Right lobe of liver (tissue), 6 donors: ENCODE measurements at regions not wholly inside any gene's neighbourhood (a gene's known extent, or its start where the extent isn't known, plus 50 kb on each side); places are given as distances from the start of the nearest gene placed in this dataset.

Experiments
- ATAC-seq, 4 donors: fragments of 200-7000 bp; cut with Tn5 transposase; one replicate each; pipeline ENCODE4 v1.9.1; 2020; ENCODE audit warnings: mild to moderate bottlenecking in 4 of 4, moderate library complexity in 4 of 4
- DNase-seq, 3 donors: peaks; one replicate each; pipeline ENCODE4 v3.0.0-alpha.2; 2020
- H3K27ac ChIP-seq, 3 donors: fragments of 200-600 bp; one replicate each; pipeline ENCODE4 v1.8.0; 2022
- H3K27me3 ChIP-seq, 2 donors: fragments of 200-600 bp; one replicate each; pipeline ENCODE4 v1.8.0; 2022
- H3K36me3 ChIP-seq, 4 donors: fragments of 200-600 bp; sonication (generic) in 1 of 4; one replicate each; pipeline versions ENCODE4 v1.5.1 to v1.8.0; 2017 to 2022; ENCODE audit warnings: control low read depth in 1 of 4
- H3K4me1 ChIP-seq, 4 donors: fragments of 200-600 bp; sonication (generic) in 1 of 4; one replicate each; pipeline versions ENCODE4 v1.5.1 to v1.8.0; 2017 to 2022; ENCODE audit warnings: control low read depth in 1 of 4
- H3K4me3 ChIP-seq, 3 donors: fragments of 200-600 bp; one replicate each; pipeline ENCODE4 v1.8.0; 2022
- H3K9me3 ChIP-seq, 4 donors: fragments of 200-600 bp; sonication (generic) in 1 of 4; one replicate each; pipeline versions ENCODE4 v1.5.1 to v1.8.0; 2017 to 2022; ENCODE audit warnings: control low read depth in 1 of 4
- POLR2A ChIP-seq: fragments of 450-650 bp; IDR thresholded peaks from one replicate; pipeline ENCODE4 v1.6.1; 2017; ENCODE audit warnings: antibody characterized with exemption, mild to moderate bottlenecking
- WGBS: methylation state at CpG from one replicate; pipeline ENCODE4 v1.1.6; 2018; ENCODE audit warnings: low coverage, low lambda C conversion rate; ENCODE audit not compliant: insufficient coverage; ENCODE audit errors: missing lambda C conversion rate; 5-methylcytosine and 5-hydroxymethylcytosine counted together
- intact Hi-C, 2 donors: fragments of 100-400 bp; cut with DNase I; formaldehyde crosslinking; loops; one replicate each; pipeline versions ENCODE4 v1.11.2 to v1.14.1; 2022
- TF ChIP-seq, protein P1 (sequence below), 4 donors: fragments of 200-600 bp in 3 of 4; fragments of 450-650 bp in 1 of 4; IDR thresholded peaks; one replicate each; pipeline versions ENCODE4 v1.5.1 to v1.8.0; 2016 to 2022; ENCODE audit warnings: antibody characterized with exemption in 4 of 4, mild to moderate bottlenecking in 2 of 4
- donor health status: DM: no; HTN: yes; CAD: no.
- donor health status: DM: no; HTN: no; CAD: no.
- donor health status: DM: no; HTN: no; CAD: no.
- donor health status: DM: no; HTN: yes; CAD: no.
- donor health status: DM: no; HTN: yes; CAD: no.

DNA sequence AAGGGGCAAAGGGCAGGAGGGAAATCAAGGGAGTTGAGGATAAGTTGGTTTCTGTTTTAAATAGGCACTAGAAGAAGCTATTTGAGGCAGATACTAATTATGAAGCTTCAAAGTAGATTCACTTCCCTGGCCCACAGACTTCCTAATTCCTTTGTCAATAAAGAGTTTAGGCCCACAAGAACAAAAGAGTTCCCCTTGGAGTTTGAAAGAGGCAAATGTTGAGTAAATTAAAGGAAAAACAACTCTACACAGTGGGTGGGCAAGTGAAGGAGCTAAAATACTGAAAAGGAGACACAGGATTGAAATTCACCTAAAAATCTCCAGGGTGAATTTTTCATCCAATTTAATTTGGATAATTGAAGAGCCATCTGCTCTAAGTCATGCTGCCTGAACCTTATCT lies 411.7 kb upstream of the RORA start:
- intact Hi-C loops: no loop called here
- Histone ChIP-seq H3K4me1 (no peaks in the 10 kb centered on the region), H3K27me3 (no peaks in the 10 kb centered on the region), H3K9me3 (no peaks in the 10 kb centered on the region), H3K4me3 (no peak overlapping the region), H3K36me3 (no peaks in the 10 kb centered on the region), H3K27ac (no peak overlapping the region)
- DNase-seq: no peak
- TF ChIP-seq POLR2A: no peak
- no peak for ATAC-seq

DNA sequence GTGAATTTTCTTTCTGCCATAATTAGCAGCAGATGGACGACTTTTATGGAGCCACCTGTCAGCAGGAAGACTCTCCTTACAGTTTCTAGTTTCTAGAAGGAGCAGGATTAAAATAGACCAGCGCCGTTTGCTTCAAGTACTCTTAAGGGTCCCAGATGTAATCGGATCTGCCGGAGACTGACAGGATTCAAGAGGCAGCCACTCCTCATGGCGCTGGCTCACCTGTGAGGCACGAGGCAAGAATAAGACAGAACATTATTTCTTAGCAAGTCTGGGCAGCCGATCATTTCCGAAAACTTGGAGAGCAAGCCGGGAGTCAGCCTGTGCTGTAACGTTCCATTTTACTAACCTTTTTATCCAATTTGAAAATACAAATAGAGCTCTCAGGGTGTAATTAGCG lies 410.4 kb upstream of the RORA start:
- ATAC-seq: no peak
- Histone ChIP-seq H3K9me3 (no peaks in the 10 kb centered on the region), H3K36me3 (no peaks in the 10 kb centered on the region), H3K4me1 (no peaks in the 10 kb centered on the region), H3K4me3 (no peak overlapping the region), H3K27ac (no peak overlapping the region), H3K27me3 (no peaks in the 10 kb centered on the region)
- WGBS: 58% methylated on average over 11 of the region's 12 CpGs
- no peak for DNase-seq
- TF ChIP-seq, protein P1, sequence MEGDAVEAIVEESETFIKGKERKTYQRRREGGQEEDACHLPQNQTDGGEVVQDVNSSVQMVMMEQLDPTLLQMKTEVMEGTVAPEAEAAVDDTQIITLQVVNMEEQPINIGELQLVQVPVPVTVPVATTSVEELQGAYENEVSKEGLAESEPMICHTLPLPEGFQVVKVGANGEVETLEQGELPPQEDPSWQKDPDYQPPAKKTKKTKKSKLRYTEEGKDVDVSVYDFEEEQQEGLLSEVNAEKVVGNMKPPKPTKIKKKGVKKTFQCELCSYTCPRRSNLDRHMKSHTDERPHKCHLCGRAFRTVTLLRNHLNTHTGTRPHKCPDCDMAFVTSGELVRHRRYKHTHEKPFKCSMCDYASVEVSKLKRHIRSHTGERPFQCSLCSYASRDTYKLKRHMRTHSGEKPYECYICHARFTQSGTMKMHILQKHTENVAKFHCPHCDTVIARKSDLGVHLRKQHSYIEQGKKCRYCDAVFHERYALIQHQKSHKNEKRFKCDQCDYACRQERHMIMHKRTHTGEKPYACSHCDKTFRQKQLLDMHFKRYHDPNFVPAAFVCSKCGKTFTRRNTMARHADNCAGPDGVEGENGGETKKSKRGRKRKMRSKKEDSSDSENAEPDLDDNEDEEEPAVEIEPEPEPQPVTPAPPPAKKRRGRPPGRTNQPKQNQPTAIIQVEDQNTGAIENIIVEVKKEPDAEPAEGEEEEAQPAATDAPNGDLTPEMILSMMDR (IDR thresholded peaks at IDR 0.05): no peak
- TF ChIP-seq POLR2A: no peak
- intact Hi-C loops: no loop called here

DNA sequence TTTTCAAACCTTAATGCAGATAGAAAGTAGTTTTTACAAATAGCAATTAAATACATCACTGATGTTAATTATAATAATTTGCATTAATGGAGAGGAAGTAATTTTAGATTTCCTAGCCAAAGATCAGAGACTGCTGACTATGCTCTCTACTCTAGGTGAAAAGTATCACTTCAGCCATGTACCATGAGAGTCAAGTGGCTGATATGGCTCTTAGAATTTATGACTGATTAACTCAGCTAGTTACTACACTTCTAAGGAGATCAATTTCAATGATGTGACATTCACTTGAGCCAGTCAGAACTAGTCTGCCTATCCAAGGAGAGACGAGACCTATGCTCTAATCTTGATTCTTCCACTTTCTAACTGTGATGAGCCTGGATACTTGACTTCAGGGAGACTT lies 405.7 kb upstream of the RORA start:
- no peaks in the 10 kb centered on the region for H3K4me1 ChIP-seq
- H3K27ac ChIP-seq: no peak overlapping the region
- no peaks in the 10 kb centered on the region for H3K9me3 ChIP-seq
- TF ChIP-seq, protein P1 (IDR thresholded peaks at IDR 0.05): no peak
- no peak for TF ChIP-seq POLR2A
- DNase-seq (no peak), ATAC-seq (no peak)
- H3K27me3 ChIP-seq: no peaks in the 10 kb centered on the region
- WGBS: 67% methylated on average over 1 of the region's 1 CpG
- intact Hi-C loops: no loop called here
- H3K4me3 ChIP-seq: no peak overlapping the region
- no peaks in the 10 kb centered on the region for H3K36me3 ChIP-seq

DNA sequence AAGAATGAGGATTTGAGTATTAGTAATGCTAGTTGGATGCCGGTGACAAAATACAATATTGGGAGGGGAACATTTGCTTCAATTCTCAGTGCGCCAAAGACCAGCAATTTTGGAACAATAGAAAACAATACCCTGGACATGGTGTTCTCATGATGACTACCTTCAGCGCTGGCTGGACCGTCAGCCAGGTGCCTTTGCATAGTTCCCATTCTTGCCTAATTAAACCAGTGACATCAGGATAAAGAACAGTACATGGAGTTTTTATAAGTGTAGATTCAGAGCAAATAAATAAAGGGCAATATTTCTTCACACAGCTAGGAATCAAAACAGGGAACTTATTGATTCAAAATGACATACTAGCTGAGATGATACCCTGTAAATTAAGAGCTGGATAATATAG lies 404.8 kb upstream of the RORA start:
- no peak overlapping the region for H3K4me3 ChIP-seq
- no peak for TF ChIP-seq POLR2A
- TF ChIP-seq, protein P1 (IDR thresholded peaks at IDR 0.05): no peak
- no peaks in the 10 kb centered on the region for H3K4me1 ChIP-seq
- no peak overlapping the region for H3K27ac ChIP-seq
- no peaks in the 10 kb centered on the region for H3K36me3 ChIP-seq
- no peaks in the 10 kb centered on the region for H3K9me3 ChIP-seq
- no peaks in the 10 kb centered on the region for H3K27me3 ChIP-seq
- DNase-seq (no peak), ATAC-seq (no peak)
- intact Hi-C loops: no loop called here
- WGBS: 81% methylated on average over 4 of the region's 4 CpGs

DNA sequence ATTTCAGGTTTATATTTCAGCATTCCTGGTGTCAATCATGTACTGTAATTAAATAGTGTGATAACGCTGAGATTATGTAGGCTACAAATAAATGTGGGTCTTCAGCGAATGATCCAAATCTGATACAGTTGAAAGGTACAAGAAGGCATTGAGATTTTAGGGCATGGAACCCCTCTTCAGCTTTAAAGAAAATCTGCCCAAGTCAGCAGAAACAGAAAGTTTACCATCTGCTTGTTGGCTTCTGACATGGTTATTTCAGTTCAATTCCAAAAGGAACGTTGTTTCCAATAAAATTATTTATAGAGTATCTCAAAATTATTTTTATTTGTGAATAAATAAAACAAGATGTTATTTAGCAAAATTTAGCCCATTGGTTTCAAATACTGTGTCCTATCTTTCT lies 400.2 kb upstream of the RORA start:
- H3K4me3 ChIP-seq: no peak overlapping the region
- WGBS: 63% methylated on average over 3 of the region's 3 CpGs
- H3K4me1 ChIP-seq: no peaks in the 10 kb centered on the region
- H3K27me3 ChIP-seq: no peaks in the 10 kb centered on the region
- H3K36me3 ChIP-seq: no peaks in the 10 kb centered on the region
- no peak overlapping the region for H3K27ac ChIP-seq
- H3K9me3 ChIP-seq: no peaks in the 10 kb centered on the region
- DNase-seq (no peak), ATAC-seq (no peak)
- intact Hi-C loops: no loop called here
- no peak for TF ChIP-seq POLR2A
- TF ChIP-seq, protein P1 (IDR thresholded peaks at IDR 0.05): no peak
